ENCODE measurements at regions not wholly inside any gene's neighbourhood (a gene's known extent, or its start where the extent isn't known, plus 50 kb on each side); places are given as distances from the start of the nearest gene placed in this dataset.

- in situ Hi-C loops (cut with MboI), result no loop called here
- intact Hi-C loops (cut with micrococcal nuclease), result no loop called here
- Histone ChIP-seq H3K36me3 (ENCODE audit: control insufficient read depth, insufficient read depth, low read length) (no peaks in the 10 kb centered on the region), H3K4me3 (no peak overlapping the region), H3K27me3 (ENCODE audit: control insufficient read depth in 2 of 2, insufficient read depth in 2 of 2, low read length in 2 of 2) (no peaks in the 10 kb centered on the region), H3K4me2 (ENCODE audit: insufficient read depth, low read length) (no peak overlapping the region), H4K20me1 (replicated peaks; ENCODE audit: control insufficient read depth, insufficient read depth, low read length) (no peaks in the 10 kb centered on the region), H3K4me1 (replicated peaks in 1 of 2; ENCODE audit: control insufficient read depth in 2 of 2, insufficient read depth in 2 of 2, low read length in 2 of 2) (no peaks in the 10 kb centered on the region), H3K27ac (ENCODE audit: extremely low read depth, low read depth, low read length) (no peak overlapping the region), H3K9ac (ENCODE audit: insufficient read depth in 1 of 2, low read depth in 2 of 2, low read length in 2 of 2) (no peak overlapping the region), H3K79me2 (ENCODE audit: control insufficient read depth, insufficient read depth, low read length) (no peaks in the 10 kb centered on the region), H3K9me3 (replicated peaks; ENCODE audit: control insufficient read depth, insufficient read depth, low read depth, low read length) (no peaks in the 10 kb centered on the region), H2AFZ (ENCODE audit: low read depth, low read length) (no peak overlapping the region), H3K9me1 (ENCODE audit: control insufficient read depth, insufficient read depth, low read length) (no peaks in the 10 kb centered on the region)
- TF ChIP-seq MITF (IDR thresholded peaks at IDR 0.05) (no peak), THAP7 (CRISPR knock-in tag; IDR thresholded peaks at IDR 0.05) (no peak), POLR2B (IDR thresholded peaks at IDR 0.05; ENCODE audit: low read depth, partially characterized antibody) (no peak), ZNF668 (CRISPR knock-in tag; IDR thresholded peaks at IDR 0.05) (no peak), MGA (IDR thresholded peaks at IDR 0.05) (no peak), SP1 (CRISPR knock-in tag; IDR thresholded peaks at IDR 0.05) (no peak)
- POLR2A ChIA-PET, result no interaction called here
- no TSS peak for BruUV-seq (replicated peaks)
- no peak for DNase-seq (ENCODE audit: extremely low read depth in 1 of 4, low spot score in 3 of 4)
- no peak for ATAC-seq
- no peak for FAIRE-seq
- WGBS (ENCODE audit: insufficient coverage, low coverage, missing lambda C conversion rate), result 10% methylated on average over 3 of the region's 3 CpGs
- CTCF ChIA-PET (ENCODE audit: low intra/inter-chr PET ratio), result no interaction called here
Observed at GRCh38 chr5:33232731-33233505, 207.8 kb upstream of the TARS1 start.
